ENCODE measurements at regions not wholly inside any gene's neighbourhood (a gene's known extent, or its start where the extent isn't known, plus 50 kb on each side); places are given as distances from the start of the nearest gene placed in this dataset.

GRCh38 chr2:150371044-150371818 is 116.2 kb downstream of the RND3 start:
- intact Hi-C loops (cut with DNase I) = no loop called here
- no peak for TF ChIP-seq POLR2A (IDR thresholded peaks at IDR 0.05)
- TF ChIP-seq EP300 (IDR thresholded peaks at IDR 0.05) = no peak
- TF ChIP-seq, protein P1, sequence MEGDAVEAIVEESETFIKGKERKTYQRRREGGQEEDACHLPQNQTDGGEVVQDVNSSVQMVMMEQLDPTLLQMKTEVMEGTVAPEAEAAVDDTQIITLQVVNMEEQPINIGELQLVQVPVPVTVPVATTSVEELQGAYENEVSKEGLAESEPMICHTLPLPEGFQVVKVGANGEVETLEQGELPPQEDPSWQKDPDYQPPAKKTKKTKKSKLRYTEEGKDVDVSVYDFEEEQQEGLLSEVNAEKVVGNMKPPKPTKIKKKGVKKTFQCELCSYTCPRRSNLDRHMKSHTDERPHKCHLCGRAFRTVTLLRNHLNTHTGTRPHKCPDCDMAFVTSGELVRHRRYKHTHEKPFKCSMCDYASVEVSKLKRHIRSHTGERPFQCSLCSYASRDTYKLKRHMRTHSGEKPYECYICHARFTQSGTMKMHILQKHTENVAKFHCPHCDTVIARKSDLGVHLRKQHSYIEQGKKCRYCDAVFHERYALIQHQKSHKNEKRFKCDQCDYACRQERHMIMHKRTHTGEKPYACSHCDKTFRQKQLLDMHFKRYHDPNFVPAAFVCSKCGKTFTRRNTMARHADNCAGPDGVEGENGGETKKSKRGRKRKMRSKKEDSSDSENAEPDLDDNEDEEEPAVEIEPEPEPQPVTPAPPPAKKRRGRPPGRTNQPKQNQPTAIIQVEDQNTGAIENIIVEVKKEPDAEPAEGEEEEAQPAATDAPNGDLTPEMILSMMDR (IDR thresholded peaks at IDR 0.05) = no peak
- WGBS, 3 donors = 88 to 92% (median 89%) methylated on average over 3 of the region's 3 CpGs
- no peak for DNase-seq
- Histone ChIP-seq H3K27me3 (no peaks in the 10 kb centered on the region), H3K4me3 (no peak overlapping the region), H3K36me3 (no peaks in the 10 kb centered on the region), H3K27ac (no peak overlapping the region), H3K9me3 (no peaks in the 10 kb centered on the region), H3K4me1 (ENCODE audit: insufficient read depth) (no peaks in the 10 kb centered on the region)

DNA sequence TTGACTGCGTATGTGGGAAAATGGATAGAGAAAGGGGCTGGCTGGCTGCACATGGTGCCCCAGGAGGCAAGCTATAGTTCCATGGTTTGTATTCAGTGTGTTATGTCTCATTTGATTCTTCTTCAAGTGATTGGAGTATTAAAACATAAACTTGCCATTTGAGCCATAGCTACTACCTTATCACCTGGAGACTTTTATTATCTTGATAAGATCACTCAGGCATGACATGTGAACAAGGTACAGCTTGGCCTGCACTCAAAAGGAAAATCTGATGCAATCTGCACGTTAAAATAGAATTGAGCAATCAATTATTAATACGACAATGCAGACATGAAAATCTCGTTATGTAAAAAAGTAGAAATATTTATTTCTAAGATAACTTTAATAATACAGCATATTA is 116.9 kb downstream of the RND3 start:
- Histone ChIP-seq H3K36me3 (no peaks in the 10 kb centered on the region), H3K9me3 (no peaks in the 10 kb centered on the region), H3K27me3 (no peaks in the 10 kb centered on the region), H3K27ac (no peak overlapping the region), H3K4me1 (ENCODE audit: insufficient read depth) (no peaks in the 10 kb centered on the region), H3K4me3 (no peak overlapping the region)
- WGBS, 3 donors = 81 to 85% (median 84%) methylated on average over 4 of the region's 4 CpGs
- intact Hi-C loops (cut with DNase I) = no loop called here
- DNase-seq = no peak
- TF ChIP-seq POLR2A (IDR thresholded peaks at IDR 0.05) (no peak), EP300 (IDR thresholded peaks at IDR 0.05) (no peak)
- TF ChIP-seq, protein P1 (IDR thresholded peaks at IDR 0.05) = no peak

GRCh38 chr2:150369862-150370261 is 117.6 kb downstream of the RND3 start:
- Histone ChIP-seq H3K27ac (no peak overlapping the region), H3K36me3 (no peaks in the 10 kb centered on the region), H3K9me3 (no peaks in the 10 kb centered on the region), H3K4me3 (no peak overlapping the region), H3K27me3 (no peaks in the 10 kb centered on the region), H3K4me1 (ENCODE audit: insufficient read depth) (no peaks in the 10 kb centered on the region)
- no peak for DNase-seq
- WGBS, 3 donors = 94 to 97% (median 95%) methylated on average over 9 of the region's 9 CpGs
- intact Hi-C loops (cut with DNase I) = no loop called here
- no peak for TF ChIP-seq EP300 (IDR thresholded peaks at IDR 0.05)
- no peak for TF ChIP-seq POLR2A (IDR thresholded peaks at IDR 0.05)
- TF ChIP-seq, protein P1 (IDR thresholded peaks at IDR 0.05) = no peak

- no peak overlapping the region for H3K4me3 ChIP-seq
- intact Hi-C loops (cut with DNase I) = no loop called here
- WGBS, 3 donors = 89 to 93% (median 91%) methylated on average over 3 of the region's 3 CpGs
- no peak for DNase-seq
- H3K4me1 ChIP-seq (ENCODE audit: insufficient read depth) = no peaks in the 10 kb centered on the region
- H3K9me3 ChIP-seq = no peaks in the 10 kb centered on the region
- no peaks in the 10 kb centered on the region for H3K27me3 ChIP-seq
- no peaks in the 10 kb centered on the region for H3K36me3 ChIP-seq
- H3K27ac ChIP-seq = no peak overlapping the region
- TF ChIP-seq POLR2A (IDR thresholded peaks at IDR 0.05) = no peak
Observed at GRCh38 chr2:150358468-150358807, 129.0 kb downstream of the RND3 start.

- no peak for DNase-seq
- Histone ChIP-seq H3K27ac (no peak overlapping the region), H3K36me3 (no peaks in the 10 kb centered on the region), H3K9me3 (no peaks in the 10 kb centered on the region), H3K4me3 (no peak overlapping the region), H3K4me1 (ENCODE audit: insufficient read depth) (no peaks in the 10 kb centered on the region), H3K27me3 (no peaks in the 10 kb centered on the region)
- 71 to 94% (median 89%) methylated on average over 2 of the region's 2 CpGs for WGBS, 3 donors
- intact Hi-C loops (cut with DNase I) = no loop called here
- TF ChIP-seq, protein P1 (IDR thresholded peaks at IDR 0.05) = no peak
- TF ChIP-seq EP300 (IDR thresholded peaks at IDR 0.05) (no peak), POLR2A (IDR thresholded peaks at IDR 0.05) (no peak)
Observed at GRCh38 chr2:150357770-150358467, 129.5 kb downstream of the RND3 start.
